Activated naive CD4-positive, alpha-beta T cell treated with anti-CD3 and anti-CD28 coated beads, Interleukin-2, amount 50 U/mL, for 24 hours (primary cell): ENCODE measurements at regions not wholly inside any gene's neighbourhood (a gene's known extent, or its start where the extent isn't known, plus 50 kb on each side); places are given as distances from the start of the nearest gene placed in this dataset.

Experiments
- H3K27ac Mint-ChIP-seq: one replicate; pipeline ENCODE4 v1.8.0; 2021; ENCODE audit warnings: mild to moderate bottlenecking, mixed read lengths
- H3K27me3 Mint-ChIP-seq: one replicate; pipeline ENCODE4 v1.8.0; 2021; ENCODE audit warnings: mixed read lengths
- H3K36me3 Mint-ChIP-seq: one replicate; pipeline ENCODE4 v1.8.0; 2021; ENCODE audit warnings: mixed read lengths
- H3K4me1 Mint-ChIP-seq: one replicate; pipeline ENCODE4 v1.8.0; 2021; ENCODE audit warnings: mixed read lengths
- H3K4me3 Mint-ChIP-seq: one replicate; pipeline ENCODE4 v1.8.0; 2021; ENCODE audit warnings: mild to moderate bottlenecking, mixed read lengths
- H3K9me3 Mint-ChIP-seq: one replicate; pipeline ENCODE4 v1.8.0; 2021; ENCODE audit warnings: mixed read lengths

DNA sequence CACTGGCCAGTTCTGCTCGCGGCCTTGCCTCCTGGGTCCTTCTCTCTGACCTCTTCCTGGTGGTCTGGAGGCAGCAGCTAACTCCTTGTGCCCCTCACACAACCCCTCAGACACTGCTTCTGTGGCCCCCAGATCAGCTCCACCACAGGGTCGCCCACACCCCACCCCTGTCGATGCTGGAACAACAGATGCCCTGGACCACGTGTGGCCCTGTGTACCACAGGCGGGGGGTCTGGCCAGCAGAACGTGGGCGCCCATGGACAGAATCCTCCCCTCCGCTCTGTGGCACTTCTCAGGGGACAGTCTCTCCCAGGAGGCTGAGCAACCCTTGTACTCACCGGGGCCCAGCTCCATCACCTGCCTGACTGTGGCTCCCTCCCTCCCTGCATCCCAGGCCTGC, 245.6 kb downstream of the NDUFA10 start:
- no peaks in the 10 kb centered on the region for H3K9me3 Mint-ChIP-seq
- H3K27ac Mint-ChIP-seq, result no peak overlapping the region
- H3K27me3 Mint-ChIP-seq, result peaks cover 2% of the 10 kb centered on the region
- H3K4me3 Mint-ChIP-seq, result no peak overlapping the region
- no peaks in the 10 kb centered on the region for H3K4me1 Mint-ChIP-seq
- H3K36me3 Mint-ChIP-seq, result no peaks in the 10 kb centered on the region

DNA sequence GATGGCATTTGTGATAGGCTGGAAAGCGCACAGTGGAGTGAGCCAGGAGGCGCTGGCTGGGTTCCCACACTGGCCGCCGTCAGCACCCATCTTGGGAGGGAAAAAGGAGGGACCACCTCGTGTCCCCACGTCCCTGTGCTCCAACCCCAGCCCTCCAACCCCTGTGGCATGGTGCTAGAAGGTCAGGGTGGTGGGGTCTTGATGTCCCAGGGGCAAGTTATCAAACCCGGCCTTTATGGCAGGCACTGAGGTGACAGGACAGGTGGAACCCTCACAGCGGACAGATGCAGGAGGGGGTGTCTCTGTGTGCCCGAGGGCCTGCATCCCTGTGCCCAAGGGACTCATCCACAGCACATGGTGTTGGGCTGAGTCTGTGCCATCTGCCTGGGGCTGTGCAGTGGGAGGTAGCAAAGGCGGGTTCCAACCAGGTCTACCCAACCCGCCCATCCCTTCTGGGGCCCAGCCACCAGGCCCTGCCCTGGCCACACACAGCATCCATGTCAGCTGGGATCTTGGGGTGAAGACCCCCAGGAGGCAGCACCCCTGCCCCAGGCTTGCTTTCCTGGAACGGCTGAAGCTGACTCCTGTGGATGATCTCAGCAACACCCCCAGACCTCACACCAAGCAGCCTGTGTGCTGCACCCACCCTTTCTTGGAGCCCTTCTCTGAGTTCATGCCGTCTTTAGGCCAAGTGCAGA, 246.1 kb downstream of the NDUFA10 start:
- H3K27ac Mint-ChIP-seq, result no peak overlapping the region
- H3K27me3 Mint-ChIP-seq, result peaks cover 2% of the 10 kb centered on the region
- H3K9me3 Mint-ChIP-seq, result no peaks in the 10 kb centered on the region
- no peaks in the 10 kb centered on the region for H3K36me3 Mint-ChIP-seq
- H3K4me1 Mint-ChIP-seq, result no peaks in the 10 kb centered on the region
- H3K4me3 Mint-ChIP-seq, result no peak overlapping the region

DNA sequence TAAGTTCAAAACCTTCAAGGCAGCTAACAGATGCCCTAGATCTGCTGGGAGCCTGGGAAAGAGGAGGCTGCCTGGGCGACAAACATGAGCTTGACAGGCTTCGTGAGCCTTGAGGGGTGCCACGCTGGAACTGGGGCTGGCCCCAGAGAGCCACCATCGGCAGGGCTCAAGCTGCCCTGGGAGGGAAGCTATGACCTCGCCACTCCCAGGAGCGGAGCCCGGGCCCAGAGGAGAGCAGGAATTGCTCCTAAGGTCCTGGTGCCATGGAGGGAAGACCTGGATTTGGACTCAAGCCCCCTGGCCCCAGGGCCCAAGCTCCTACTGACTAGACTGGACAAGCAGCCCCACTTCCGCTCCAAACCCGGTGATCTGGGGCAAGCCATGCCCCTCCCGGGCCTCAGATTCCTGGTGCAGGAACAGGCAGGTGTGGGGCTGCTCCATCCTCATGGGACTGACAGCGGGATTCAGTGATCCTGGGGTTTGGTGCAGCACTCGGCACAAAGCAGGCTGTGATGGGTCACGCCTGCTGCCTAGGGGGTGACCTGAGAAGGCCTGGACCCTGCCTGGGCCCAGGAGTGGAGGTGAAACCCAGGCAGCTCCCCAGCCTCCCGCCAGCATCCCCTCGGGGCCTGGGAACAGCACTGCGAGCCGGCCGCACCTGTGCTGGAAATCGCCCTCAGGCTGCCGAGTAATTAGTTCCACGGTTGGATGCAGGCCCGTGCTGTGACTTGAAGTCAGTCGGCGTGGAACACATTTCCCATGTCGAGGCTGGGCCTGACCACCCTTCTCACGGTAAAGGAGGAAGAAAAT, 246.9 kb downstream of the NDUFA10 start:
- Mint-ChIP-seq H3K4me3 (no peak overlapping the region), H3K9me3 (no peaks in the 10 kb centered on the region), H3K4me1 (no peaks in the 10 kb centered on the region), H3K27me3 (peaks cover 2% of the 10 kb centered on the region), H3K36me3 (no peaks in the 10 kb centered on the region), H3K27ac (no peak overlapping the region)

DNA sequence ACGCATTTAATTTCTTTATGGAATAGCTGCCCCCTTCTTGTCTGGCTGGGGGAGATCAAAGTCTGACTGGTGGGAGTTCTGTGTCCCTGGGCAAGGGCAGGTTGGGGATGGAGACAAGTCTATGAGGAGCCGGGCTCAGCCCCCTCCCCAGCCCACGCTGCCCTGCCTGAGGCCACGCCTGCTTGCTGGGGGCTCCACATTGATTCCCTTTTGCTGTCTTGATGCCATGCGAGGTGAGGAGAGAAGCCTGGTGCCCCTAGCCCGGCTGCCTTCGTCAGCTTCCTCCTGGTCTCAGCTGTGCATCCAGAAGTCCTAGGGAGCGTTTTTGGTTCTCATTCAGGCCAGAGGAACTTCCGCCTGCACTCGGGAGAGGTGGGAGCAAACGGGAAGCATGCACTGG, 247.9 kb downstream of the NDUFA10 start:
- no peak overlapping the region for H3K4me3 Mint-ChIP-seq

DNA sequence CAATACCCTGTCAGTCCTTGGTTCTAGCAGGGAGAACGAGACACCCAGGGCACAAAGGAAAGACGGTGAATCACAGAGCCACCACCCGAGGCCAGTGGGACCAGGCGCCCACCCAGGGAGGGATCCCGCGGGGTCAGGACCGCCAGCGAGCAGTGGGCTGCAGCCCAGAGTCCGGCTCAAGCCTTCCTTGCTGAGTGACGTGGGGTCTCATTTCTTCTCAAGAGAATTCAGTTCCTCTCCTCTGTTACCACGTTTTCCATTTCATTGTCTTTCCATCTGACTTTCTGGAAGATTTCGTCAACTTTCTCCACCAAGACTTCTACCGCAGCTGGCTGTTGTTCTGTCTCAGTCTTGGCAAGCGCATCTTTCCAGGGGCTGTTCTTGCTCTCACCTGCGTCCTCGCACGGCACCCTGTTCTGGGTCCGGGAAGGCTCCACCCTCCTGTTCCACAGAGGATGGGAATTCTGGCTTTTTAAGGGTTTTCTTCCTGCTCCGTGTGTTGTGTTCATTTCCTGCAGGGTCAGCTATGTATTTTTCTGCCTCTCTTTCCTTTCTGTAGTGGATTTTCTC, 248.6 kb downstream of the NDUFA10 start:
- Mint-ChIP-seq H3K36me3 (no peaks in the 10 kb centered on the region), H3K4me3 (no peak overlapping the region), H3K4me1 (no peaks in the 10 kb centered on the region), H3K27ac (no peak overlapping the region), H3K9me3 (no peaks in the 10 kb centered on the region), H3K27me3 (peaks cover 2% of the 10 kb centered on the region)

More for the DNA sequence above, 247.9 kb downstream of the NDUFA10 start:
- peaks cover 2% of the 10 kb centered on the region for H3K27me3 Mint-ChIP-seq
- H3K36me3 Mint-ChIP-seq, result no peaks in the 10 kb centered on the region
- H3K4me1 Mint-ChIP-seq, result no peaks in the 10 kb centered on the region
- H3K27ac Mint-ChIP-seq, result no peak overlapping the region
- H3K9me3 Mint-ChIP-seq, result no peaks in the 10 kb centered on the region

DNA sequence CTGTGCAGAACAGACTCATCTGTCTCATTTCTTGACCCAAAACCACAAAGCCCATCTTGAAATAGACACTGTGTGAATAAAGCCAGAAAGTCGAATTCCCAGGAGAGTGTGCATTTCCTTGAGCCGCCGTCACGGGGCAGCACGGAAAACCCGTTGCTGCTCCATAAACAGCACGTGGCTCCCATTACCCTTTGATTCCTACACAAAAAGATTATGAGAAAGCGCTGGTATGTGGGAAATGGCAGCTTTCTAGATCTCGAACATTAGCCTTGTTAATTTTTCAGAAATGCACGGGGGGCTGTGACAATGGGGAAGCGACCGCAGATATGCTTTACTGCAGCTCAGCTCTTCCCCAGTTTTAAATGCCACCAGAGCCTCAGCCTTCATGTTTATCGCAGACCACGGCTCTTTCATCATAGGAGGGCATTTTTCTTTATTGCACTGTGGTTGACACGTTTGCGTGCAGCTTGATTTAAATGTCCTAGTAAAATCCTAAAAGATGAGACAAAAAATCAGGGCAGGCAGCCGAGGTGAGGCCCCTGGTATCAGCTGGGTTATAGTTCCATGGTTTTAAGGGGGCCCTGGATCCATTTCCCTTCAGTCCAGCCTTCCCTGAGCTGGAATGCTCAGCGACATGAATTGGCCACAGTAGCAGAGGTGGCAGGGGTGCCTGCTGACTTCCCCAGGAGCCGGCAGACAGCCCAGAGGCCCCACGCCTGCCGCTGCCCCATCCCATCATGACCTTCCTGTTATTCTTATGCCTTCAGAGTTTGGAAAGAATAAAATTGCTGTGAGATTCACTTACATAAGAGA, 249.3 kb downstream of the NDUFA10 start:
- Mint-ChIP-seq H3K9me3 (no peaks in the 10 kb centered on the region), H3K27ac (no peak overlapping the region), H3K36me3 (no peaks in the 10 kb centered on the region), H3K4me3 (no peak overlapping the region), H3K4me1 (no peaks in the 10 kb centered on the region), H3K27me3 (peaks cover 1% of the 10 kb centered on the region)

DNA sequence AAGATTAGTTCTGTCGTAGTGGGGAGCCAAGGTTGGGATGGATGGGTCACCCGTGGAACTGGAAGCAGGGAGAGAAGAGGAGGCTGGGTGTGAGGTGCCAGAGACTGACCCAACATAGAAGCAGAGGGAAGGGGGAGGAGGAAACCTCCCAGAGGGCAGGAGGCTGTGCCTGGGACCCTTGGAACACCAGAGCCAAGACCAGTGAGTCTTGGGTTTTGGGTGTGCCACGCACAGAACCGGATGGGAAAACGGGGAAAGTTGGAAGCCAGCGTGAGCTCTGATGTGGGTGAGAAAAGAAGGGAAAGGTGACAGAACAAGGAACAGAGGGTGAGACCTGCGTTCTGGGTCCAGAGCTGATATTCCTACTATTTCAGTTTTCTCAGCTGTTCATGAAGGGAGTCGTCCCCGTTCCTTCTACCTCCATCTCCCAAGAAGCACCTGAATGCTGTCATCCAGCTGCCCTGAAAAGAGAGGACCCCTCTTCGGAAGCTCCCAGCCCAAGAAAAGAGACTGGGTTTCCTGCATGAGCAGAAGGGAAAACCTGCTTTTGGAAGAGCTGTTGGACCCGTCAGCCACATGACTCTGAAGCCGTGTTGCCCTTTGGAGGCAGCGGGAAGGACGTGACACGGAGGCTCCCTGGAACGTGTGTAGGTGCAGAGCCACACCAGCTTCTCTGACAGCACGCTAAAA, 250.1 kb downstream of the NDUFA10 start:
- no peaks in the 10 kb centered on the region for H3K9me3 Mint-ChIP-seq
- H3K27ac Mint-ChIP-seq, result no peak overlapping the region
- H3K4me1 Mint-ChIP-seq, result no peaks in the 10 kb centered on the region
- no peak overlapping the region for H3K4me3 Mint-ChIP-seq
- no peaks in the 10 kb centered on the region for H3K27me3 Mint-ChIP-seq
- no peaks in the 10 kb centered on the region for H3K36me3 Mint-ChIP-seq

DNA sequence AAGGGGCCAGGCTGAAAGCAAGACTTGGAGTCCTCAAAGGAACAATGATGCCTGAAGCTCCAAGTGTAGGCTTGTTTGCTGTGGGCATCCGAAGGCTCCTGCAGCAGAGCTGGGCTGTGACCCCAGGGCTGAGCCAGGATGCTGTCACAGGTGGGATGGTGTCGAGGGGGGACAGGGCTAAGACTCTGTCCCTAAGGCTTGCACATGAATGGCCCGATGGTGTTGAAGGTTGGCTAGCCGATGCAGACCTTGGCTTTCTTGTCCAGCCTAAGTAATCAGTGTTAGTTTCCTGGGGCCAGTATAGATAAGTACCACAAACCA, 251.0 kb downstream of the NDUFA10 start:
- peaks cover 2% of the 10 kb centered on the region for H3K27me3 Mint-ChIP-seq
- H3K27ac Mint-ChIP-seq, result no peak overlapping the region
- H3K9me3 Mint-ChIP-seq, result no peaks in the 10 kb centered on the region
- H3K4me1 Mint-ChIP-seq, result no peaks in the 10 kb centered on the region
- H3K4me3 Mint-ChIP-seq, result no peak overlapping the region
- H3K36me3 Mint-ChIP-seq, result no peaks in the 10 kb centered on the region

DNA sequence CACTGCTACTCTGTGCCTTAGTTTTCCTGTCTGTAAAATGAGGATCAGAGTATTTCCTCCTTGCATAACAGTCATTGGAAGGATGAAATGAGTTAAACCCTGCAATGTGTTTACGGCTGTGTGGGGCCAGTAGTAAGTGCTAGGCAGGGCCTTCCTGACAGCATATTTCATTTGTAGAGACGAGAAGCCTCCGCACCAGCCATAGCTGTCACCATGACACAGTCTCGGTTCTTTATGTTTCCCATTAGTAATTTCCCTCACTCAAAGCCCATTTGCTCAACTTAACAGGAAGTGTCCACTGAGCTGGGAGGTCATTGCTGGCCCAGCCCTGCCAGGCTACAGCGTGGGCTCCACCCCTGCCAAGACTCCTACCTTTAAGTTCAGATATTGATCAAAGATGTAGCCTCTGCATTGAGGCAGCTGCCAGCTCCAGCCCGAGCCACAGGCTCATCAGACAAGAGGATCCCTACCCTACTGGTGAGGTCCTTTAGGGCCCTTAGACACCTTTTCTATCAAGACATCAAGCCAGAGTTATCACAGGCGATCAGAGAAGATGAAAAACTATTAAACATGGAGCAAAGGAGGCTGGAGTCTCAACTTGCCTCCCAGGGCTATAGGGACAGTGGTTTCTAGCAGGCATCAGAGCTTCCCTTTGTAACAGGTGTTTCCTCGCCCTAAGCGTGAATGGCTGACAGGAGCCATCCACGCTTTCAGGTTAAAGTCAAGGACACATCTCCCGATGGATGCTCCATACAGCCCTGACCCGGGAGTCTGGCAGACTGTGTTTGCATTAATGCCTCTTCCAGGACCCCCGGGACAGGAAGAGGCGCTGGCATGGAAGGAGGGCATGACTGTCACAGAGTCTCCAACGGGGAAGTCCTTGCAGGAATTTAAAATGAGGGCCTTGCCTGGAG, 251.7 kb downstream of the NDUFA10 start:
- no peaks in the 10 kb centered on the region for H3K9me3 Mint-ChIP-seq
- H3K4me1 Mint-ChIP-seq, result no peaks in the 10 kb centered on the region
- H3K36me3 Mint-ChIP-seq, result no peaks in the 10 kb centered on the region
- H3K27me3 Mint-ChIP-seq, result peaks cover 2% of the 10 kb centered on the region
- no peak overlapping the region for H3K27ac Mint-ChIP-seq
- H3K4me3 Mint-ChIP-seq, result no peak overlapping the region

DNA sequence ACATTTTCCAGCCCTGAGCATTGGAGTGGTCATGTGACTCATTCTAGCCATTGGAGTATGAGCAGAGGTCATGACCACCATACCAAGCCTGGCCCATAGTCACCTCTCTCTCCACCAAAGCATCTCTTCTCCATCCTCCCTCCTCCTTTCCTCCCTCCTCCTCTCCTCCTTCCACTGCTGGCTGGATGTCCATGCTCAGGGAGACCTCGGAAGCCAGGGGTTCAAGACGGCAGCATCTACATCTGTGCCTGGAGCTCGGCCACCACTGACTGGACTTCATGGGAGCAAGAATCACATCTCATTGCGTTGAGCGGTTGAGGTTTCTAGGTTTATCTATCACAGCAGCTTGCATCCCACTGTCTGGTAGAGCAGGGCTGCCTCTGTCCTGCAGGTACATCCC, 252.4 kb downstream of the NDUFA10 start:
- no peaks in the 10 kb centered on the region for H3K9me3 Mint-ChIP-seq
- no peak overlapping the region for H3K4me3 Mint-ChIP-seq
- H3K27ac Mint-ChIP-seq, result no peak overlapping the region
- no peaks in the 10 kb centered on the region for H3K36me3 Mint-ChIP-seq
- H3K27me3 Mint-ChIP-seq, result peaks cover 2% of the 10 kb centered on the region
- no peaks in the 10 kb centered on the region for H3K4me1 Mint-ChIP-seq

DNA sequence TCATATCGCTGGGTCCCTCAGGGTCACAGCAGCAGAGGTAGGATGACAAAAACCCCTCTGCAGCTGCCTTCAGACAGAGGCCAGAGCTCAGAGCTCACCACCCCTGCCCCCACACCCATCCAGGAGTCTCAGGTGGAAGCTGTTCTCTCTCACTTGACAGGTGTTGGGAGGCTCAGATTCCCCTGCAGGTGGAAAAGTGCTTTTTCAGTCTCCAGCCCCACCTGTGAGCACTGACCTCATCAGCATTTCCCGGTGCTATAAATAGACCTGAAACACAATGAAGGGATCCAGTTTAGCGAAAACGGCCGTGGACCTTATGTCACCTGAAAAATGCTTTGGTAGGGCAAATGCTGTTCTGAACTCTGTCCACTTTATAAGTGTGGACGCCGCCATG, 254.9 kb downstream of the NDUFA10 start:
- Mint-ChIP-seq H3K4me3 (no peak overlapping the region), H3K36me3 (no peaks in the 10 kb centered on the region), H3K27me3 (peaks cover 2% of the 10 kb centered on the region), H3K27ac (no peak overlapping the region), H3K4me1 (no peaks in the 10 kb centered on the region), H3K9me3 (no peaks in the 10 kb centered on the region)

DNA sequence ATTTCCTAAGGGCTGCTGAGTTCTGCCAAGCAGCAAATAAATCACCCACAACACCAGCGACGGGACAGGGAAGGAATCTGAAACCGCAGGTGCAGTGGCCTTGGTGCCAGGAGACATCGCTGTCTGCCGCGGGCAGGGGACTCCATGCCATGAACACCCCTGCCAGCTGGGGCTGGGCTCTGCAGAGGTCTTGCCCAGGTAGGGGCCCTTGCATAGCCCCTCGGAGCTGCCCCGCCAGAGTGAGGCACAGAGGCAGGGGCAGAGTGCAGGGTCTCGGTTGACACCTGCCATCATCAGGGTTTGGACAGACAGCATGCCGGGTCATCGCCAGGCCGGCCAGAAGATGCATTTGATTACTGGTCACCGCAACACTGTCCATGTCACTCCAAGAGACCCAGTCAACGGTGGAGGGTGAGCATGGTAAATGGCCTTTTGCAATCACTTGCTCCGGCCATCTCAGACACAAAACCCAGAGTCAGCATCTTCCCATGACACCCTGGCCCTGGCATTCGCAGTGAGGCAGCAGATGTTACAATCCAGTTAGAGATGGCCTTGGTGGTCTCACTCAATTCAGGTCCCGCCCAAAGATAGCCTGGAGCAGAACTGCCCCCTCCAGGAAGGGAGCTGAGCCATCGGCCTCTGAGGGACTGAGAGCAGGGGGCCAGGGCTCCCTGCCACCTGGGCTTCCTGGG, 255.4 kb downstream of the NDUFA10 start:
- no peaks in the 10 kb centered on the region for H3K36me3 Mint-ChIP-seq
- H3K4me1 Mint-ChIP-seq, result no peaks in the 10 kb centered on the region
- H3K27ac Mint-ChIP-seq, result no peak overlapping the region
- no peak overlapping the region for H3K4me3 Mint-ChIP-seq
- H3K9me3 Mint-ChIP-seq, result no peaks in the 10 kb centered on the region
- H3K27me3 Mint-ChIP-seq, result peaks cover 2% of the 10 kb centered on the region

DNA sequence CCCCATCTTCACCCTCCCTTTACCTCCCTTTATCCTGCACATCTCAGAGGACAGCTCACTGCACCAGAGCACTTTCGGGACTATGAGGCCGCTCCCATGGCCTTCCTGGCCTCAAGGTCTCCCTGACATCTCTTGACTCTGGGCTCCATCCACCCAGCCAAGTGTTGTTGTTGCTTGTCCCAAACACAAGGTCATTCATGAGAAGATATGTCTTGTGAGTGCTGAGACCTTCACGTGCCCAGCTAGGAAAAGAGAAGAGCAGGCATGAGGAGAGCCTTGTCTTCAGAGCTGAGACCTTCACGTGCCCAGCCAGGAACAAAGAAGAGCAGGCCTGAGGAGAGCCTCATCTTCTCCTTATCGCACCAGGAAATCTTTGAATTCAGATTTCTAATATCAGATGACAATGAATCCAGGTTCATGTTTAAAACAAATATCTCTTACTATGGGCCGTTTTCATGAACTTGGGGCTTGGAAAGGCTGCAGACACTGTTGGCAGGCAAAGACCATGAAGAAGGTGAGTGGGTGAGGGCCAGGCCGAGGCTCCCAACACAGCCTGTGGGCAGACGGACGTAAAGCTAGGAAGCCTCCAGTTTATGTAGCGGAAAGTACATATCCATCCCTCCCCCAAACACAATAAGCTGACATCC, 256.1 kb downstream of the NDUFA10 start:
- H3K27me3 Mint-ChIP-seq, result peaks cover 2% of the 10 kb centered on the region
- no peaks in the 10 kb centered on the region for H3K36me3 Mint-ChIP-seq
- H3K27ac Mint-ChIP-seq, result no peak overlapping the region
- no peaks in the 10 kb centered on the region for H3K4me1 Mint-ChIP-seq
- H3K9me3 Mint-ChIP-seq, result no peaks in the 10 kb centered on the region
- no peak overlapping the region for H3K4me3 Mint-ChIP-seq
